HCT116 (cell line): ENCODE measurements at regions not wholly inside any gene's neighbourhood (a gene's known extent, or its start where the extent isn't known, plus 50 kb on each side); places are given as distances from the start of the nearest gene placed in this dataset.

Experiments
- POLR2AphosphoS5 ChIP-seq: IDR thresholded peaks from 2 replicates; pipeline ENCODE4 v1.6.1; 2011; ENCODE audit warnings: mild to moderate bottlenecking, low read depth, low read length, moderate library complexity
- TF ChIP-seq, protein P1 (sequence below), 3 experiments: fragments of 200-600 bp in 1 of 3; sonication (generic) in 1 of 3; IDR thresholded peaks in 2 of 3; conservative IDR thresholded peaks in 1 of 3; 2 replicates each; pipeline ENCODE4 v1.5.1; 2012 to 2017; ENCODE audit warnings: low read depth in 2 of 3, low read length in 2 of 3, antibody characterized with exemption in 1 of 3, borderline replicate concordance in 1 of 3, control low read depth in 1 of 3, mild to moderate bottlenecking in 1 of 3, mixed read lengths in 1 of 3, mixed run types in 1 of 3, moderate library complexity in 1 of 3; ENCODE audit not compliant: insufficient read depth in 1 of 3

DNA sequence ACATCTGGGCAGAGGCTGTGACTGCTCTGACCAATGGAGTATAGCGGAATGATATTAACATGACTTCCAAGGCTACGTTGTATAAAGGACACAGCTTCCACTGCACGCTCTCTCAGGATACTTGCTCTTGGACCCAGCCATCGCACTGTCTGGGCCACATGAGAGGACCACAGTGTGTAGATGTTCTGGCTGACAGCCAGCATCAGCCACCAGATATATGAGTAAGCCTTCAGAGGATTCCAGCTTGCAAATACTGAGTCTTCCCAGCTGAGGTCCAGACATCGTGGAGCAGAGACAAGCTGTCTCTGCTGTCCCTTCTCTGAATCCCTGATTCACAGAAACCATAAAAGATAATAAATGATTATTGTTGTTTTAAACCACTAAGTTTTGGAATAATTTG, 146.8 kb upstream of the USP9X start:
- no peak for TF ChIP-seq POLR2AphosphoS5
- TF ChIP-seq, protein P1, sequence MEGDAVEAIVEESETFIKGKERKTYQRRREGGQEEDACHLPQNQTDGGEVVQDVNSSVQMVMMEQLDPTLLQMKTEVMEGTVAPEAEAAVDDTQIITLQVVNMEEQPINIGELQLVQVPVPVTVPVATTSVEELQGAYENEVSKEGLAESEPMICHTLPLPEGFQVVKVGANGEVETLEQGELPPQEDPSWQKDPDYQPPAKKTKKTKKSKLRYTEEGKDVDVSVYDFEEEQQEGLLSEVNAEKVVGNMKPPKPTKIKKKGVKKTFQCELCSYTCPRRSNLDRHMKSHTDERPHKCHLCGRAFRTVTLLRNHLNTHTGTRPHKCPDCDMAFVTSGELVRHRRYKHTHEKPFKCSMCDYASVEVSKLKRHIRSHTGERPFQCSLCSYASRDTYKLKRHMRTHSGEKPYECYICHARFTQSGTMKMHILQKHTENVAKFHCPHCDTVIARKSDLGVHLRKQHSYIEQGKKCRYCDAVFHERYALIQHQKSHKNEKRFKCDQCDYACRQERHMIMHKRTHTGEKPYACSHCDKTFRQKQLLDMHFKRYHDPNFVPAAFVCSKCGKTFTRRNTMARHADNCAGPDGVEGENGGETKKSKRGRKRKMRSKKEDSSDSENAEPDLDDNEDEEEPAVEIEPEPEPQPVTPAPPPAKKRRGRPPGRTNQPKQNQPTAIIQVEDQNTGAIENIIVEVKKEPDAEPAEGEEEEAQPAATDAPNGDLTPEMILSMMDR (IDR thresholded peaks at IDR 0.05 in 2 of 3, conservative IDR thresholded peaks at IDR 0.05 in 1 of 3; ENCODE audit: borderline replicate concordance in 1 of 3, insufficient read depth in 1 of 3, low read depth in 2 of 3, low read length in 2 of 3) = no peak
